Adrenal gland (tissue), 5 donors: ENCODE measurements at regions not wholly inside any gene's neighbourhood (a gene's known extent, or its start where the extent isn't known, plus 50 kb on each side); places are given as distances from the start of the nearest gene placed in this dataset.

Experiments used
- CTCF ChIP-seq, 6 experiments: fragments of 450-650 bp in 4 of 6; fragments of 200-600 bp in 2 of 6; sonication (generic) in 1 of 6; IDR thresholded peaks; 1 replicate in 5 of 6; 2 replicates in 1 of 6; pipeline versions ENCODE4 v1.5.1 to v1.8.0; 2016 to 2021; ENCODE audit warnings: antibody characterized with exemption in 6 of 6, mild to moderate bottlenecking in 2 of 6, moderate library complexity in 1 of 6
- POLR2A ChIP-seq, 2 donors: fragments of 450-650 bp; IDR thresholded peaks; one replicate each; pipeline ENCODE4 v1.6.1; 2017; ENCODE audit warnings: antibody characterized with exemption in 2 of 2, mild to moderate bottlenecking in 2 of 2, moderate library complexity in 1 of 2
- donor health status: DM: no; HTN: no; CAD: no.

DNA sequence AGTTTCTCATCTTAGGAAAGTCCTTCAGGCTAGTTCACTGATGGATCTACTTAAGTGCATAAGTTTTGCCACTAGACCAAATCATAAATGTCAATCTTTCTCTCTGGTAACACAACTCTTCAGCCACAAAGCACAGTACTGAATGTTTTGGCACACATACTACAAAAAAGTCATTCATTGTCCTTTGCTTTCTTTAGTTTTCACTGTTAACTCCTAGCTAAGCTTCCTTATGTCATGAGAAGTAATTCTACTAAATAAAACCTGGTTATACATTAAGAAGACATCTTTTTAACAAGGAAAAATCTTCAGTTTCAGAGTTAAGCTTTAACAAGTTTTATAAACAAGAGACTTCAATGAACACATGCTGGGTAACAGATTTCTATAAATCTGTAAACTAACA, 379.2 kb upstream of the NFIA start:
- no peak for TF ChIP-seq CTCF (IDR thresholded peaks at IDR 0.05)
- TF ChIP-seq POLR2A (IDR thresholded peaks at IDR 0.05): no peak
